ENCODE measurements at regions not wholly inside any gene's neighbourhood (a gene's known extent, or its start where the extent isn't known, plus 50 kb on each side); places are given as distances from the start of the nearest gene placed in this dataset.

DNA sequence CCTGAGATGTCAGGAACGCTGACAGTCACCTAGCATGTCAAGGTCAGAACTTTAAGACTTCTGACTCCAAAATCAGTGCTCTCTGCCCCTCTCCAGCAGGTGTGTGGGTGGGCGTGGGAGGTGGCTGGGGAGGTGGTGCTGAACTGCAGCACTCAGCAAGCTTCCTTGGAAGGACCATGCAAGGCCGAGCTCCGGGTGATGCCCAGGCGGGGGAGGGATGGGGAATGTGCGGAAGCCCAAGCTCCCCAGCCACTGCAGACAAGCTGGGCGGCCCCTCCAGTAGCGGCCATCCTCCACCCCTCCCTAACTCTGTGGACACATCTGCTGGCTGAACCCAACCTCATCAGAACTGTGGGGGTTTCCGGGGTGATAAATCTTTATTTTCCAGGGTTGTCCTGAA lies 296.6 kb downstream of the TLE3 start:
- peaks cover 0 to 9% of the 10 kb centered on the region in 2 donors for H3K4me1 ChIP-seq (ENCODE audit: control insufficient read depth in 1 of 2, low read depth in 2 of 2)
- H3K9me3 ChIP-seq, result no peaks in the 10 kb centered on the region
- TF ChIP-seq, protein P1, sequence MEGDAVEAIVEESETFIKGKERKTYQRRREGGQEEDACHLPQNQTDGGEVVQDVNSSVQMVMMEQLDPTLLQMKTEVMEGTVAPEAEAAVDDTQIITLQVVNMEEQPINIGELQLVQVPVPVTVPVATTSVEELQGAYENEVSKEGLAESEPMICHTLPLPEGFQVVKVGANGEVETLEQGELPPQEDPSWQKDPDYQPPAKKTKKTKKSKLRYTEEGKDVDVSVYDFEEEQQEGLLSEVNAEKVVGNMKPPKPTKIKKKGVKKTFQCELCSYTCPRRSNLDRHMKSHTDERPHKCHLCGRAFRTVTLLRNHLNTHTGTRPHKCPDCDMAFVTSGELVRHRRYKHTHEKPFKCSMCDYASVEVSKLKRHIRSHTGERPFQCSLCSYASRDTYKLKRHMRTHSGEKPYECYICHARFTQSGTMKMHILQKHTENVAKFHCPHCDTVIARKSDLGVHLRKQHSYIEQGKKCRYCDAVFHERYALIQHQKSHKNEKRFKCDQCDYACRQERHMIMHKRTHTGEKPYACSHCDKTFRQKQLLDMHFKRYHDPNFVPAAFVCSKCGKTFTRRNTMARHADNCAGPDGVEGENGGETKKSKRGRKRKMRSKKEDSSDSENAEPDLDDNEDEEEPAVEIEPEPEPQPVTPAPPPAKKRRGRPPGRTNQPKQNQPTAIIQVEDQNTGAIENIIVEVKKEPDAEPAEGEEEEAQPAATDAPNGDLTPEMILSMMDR (IDR thresholded peaks at IDR 0.05), result no peak
- no peaks in the 10 kb centered on the region for H3K27me3 ChIP-seq (replicated peaks; ENCODE audit: insufficient read depth)
- H3K27ac ChIP-seq, result no peak overlapping the region
- H3K4me3 ChIP-seq, result no peak overlapping the region
- no peak for DNase-seq (ENCODE audit: low spot score)
- H3K36me3 ChIP-seq, result no peaks in the 10 kb centered on the region
- no peak for ATAC-seq (ENCODE audit: insufficient number of reproducible peaks, low FRiP score, low read depth)

DNA sequence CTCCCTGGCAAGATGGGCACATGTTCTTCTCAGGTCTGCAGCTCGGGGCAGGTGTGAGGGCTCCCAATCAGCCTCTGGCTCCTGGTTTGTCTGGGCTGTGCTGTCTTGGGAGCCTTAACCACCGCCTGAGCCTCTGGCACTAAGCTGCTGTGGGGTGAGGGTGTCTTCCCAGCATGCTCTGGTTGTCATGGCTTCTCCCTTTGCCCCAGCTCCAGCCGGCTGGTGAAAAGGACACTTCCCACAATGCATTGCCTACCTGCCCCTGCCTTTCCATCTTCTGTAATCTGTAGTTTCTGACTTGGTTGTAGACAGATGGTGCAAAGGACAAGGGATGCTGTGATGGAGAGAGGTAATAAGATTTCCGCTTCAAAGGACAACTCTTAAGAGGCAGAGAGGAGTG lies 295.3 kb downstream of the TLE3 start:
- ATAC-seq (ENCODE audit: insufficient number of reproducible peaks, low FRiP score, low read depth) (no peak), DNase-seq (ENCODE audit: low spot score) (no peak)
- Histone ChIP-seq H3K27ac (no peak overlapping the region), H3K4me3 (no peak overlapping the region), H3K4me1 (ENCODE audit: control insufficient read depth in 1 of 2, low read depth in 2 of 2) (peaks cover 0 to 9% of the 10 kb centered on the region in 2 donors), H3K27me3 (replicated peaks; ENCODE audit: insufficient read depth) (no peaks in the 10 kb centered on the region), H3K9me3 (no peaks in the 10 kb centered on the region), H3K36me3 (no peaks in the 10 kb centered on the region)
- TF ChIP-seq, protein P1 (IDR thresholded peaks at IDR 0.05), result no peak

DNA sequence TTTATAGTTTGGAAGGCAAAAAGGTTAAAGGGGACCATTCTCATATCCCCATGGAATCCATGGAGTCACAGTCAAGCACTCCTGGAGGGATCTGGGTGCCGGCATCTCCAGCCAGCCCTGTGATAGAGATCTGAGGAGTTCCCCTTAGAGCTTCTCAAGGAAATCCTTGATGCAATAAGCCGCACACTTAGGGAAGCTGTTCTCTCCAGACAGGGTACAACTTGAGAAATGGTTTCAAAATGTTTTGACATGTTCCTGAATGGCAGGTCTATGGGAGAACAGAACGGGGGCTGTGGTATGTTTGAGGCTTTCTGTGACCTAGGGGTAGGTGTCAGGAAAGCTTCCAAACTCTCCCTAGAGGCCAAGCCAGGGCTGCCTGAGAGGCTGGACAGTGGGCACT lies 292.9 kb downstream of the TLE3 start:
- no peaks in the 10 kb centered on the region for H3K27me3 ChIP-seq (replicated peaks; ENCODE audit: insufficient read depth)
- DNase-seq (ENCODE audit: low spot score) (no peak), ATAC-seq (ENCODE audit: insufficient number of reproducible peaks, low FRiP score, low read depth) (no peak)
- H3K4me3 ChIP-seq, result no peak overlapping the region
- H3K9me3 ChIP-seq, result no peaks in the 10 kb centered on the region
- peaks cover 0 to 5% of the 10 kb centered on the region in 2 donors for H3K4me1 ChIP-seq (ENCODE audit: control insufficient read depth in 1 of 2, low read depth in 2 of 2)
- H3K27ac ChIP-seq, result no peak overlapping the region
- no peaks in the 10 kb centered on the region for H3K36me3 ChIP-seq
- TF ChIP-seq, protein P1 (IDR thresholded peaks at IDR 0.05), result no peak

DNA sequence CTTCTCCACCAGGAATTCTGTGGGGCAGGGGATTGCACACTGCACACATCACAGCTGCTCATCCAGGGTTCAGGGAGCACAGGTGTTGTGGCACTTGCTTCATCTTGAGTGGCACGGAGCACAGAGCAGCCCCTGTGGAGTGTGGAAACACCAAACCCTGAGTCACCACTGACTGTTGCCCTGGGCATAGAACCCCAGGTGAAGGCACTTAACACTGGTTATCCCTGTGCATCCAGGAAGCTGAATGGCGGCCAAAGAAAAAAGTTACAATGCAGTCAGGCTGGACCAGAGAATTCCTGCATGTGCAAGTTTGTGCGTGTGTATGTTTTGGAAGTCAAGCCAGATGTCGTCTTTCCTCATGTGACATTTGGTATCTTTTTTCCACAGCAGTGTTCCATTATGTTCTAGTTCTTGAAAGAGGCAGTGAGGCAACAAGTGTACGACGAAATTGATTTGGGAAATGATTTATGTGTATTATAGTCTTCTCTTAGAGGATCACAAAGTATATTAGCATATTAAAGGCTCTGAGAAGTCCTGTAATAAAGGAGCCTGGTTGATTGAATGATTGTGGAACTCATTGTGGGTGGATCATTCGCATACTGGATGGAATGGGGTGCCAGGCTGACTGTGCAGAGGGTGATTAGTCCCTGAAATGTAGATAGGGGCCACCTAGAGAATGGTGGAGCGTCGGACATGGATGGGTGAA lies 292.3 kb downstream of the TLE3 start:
- ATAC-seq (ENCODE audit: insufficient number of reproducible peaks, low FRiP score, low read depth) (no peak), DNase-seq (ENCODE audit: low spot score) (no peak)
- Histone ChIP-seq H3K27me3 (replicated peaks; ENCODE audit: insufficient read depth) (no peaks in the 10 kb centered on the region), H3K4me3 (no peak overlapping the region), H3K27ac (no peak overlapping the region), H3K36me3 (no peaks in the 10 kb centered on the region), H3K4me1 (ENCODE audit: control insufficient read depth in 1 of 2, low read depth in 2 of 2) (peaks cover 0 to 10% of the 10 kb centered on the region in 2 donors), H3K9me3 (no peaks in the 10 kb centered on the region)
- TF ChIP-seq, protein P1 (IDR thresholded peaks at IDR 0.05), result no peak

DNA sequence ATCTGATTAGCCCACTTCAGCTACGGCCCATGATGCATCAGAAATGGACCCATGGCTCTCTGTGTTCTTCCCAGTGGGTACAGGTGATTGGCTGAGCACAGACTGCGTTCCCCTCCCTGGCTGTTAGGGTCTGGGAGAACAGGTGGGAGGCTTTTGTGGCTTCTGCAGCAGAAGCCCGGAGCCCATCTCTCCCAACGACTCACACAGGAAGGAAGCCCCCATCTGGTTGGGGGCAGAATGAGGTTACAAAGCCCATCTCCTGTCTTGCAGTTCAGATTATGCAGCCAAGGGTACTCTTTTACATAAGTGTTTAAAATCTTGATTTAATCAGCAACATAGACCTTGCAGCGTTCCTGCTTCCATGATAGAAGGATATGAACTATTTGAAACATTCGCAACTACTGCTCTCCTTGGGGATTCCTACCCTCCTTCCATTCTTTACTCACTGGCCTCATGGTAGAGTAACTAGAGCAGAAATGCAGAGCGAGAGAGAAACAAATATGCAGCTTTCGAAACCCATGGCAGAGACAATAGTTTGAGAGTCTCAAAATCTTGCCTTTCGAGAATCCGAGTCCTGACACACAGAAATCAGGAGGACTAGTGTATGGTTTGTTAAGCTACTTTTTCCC lies 291.3 kb downstream of the TLE3 start:
- Histone ChIP-seq H3K27ac (no peak overlapping the region), H3K4me1 (ENCODE audit: control insufficient read depth in 1 of 2, low read depth in 2 of 2) (peaks cover 0 to 17% of the 10 kb centered on the region in 2 donors), H3K27me3 (replicated peaks; ENCODE audit: insufficient read depth) (no peaks in the 10 kb centered on the region), H3K4me3 (no peak overlapping the region), H3K9me3 (no peaks in the 10 kb centered on the region), H3K36me3 (no peaks in the 10 kb centered on the region)
- no peak for DNase-seq (ENCODE audit: low spot score)
- no peak for ATAC-seq (ENCODE audit: insufficient number of reproducible peaks, low FRiP score, low read depth)
- TF ChIP-seq, protein P1 (IDR thresholded peaks at IDR 0.05), result no peak
